Ascending aorta (tissue), 2 donors: ENCODE measurements at regions not wholly inside any gene's neighbourhood (a gene's known extent, or its start where the extent isn't known, plus 50 kb on each side); places are given as distances from the start of the nearest gene placed in this dataset.
A peak's percentile ranks its signal among the peaks of the same experiment; 100 is the strongest.

Experiments used
- DNase-seq, 2 donors: peaks; one replicate each; pipeline ENCODE4 v3.0.0-alpha.2; 2019; ENCODE audit warnings: low spot score in 2 of 2
- H3K27ac ChIP-seq, 2 donors: fragments of 200-600 bp; sonication (generic); one replicate each; pipeline ENCODE4 v1.5.1; 2016 to 2017; ENCODE audit warnings: mild to moderate bottlenecking in 1 of 2
- H3K27me3 ChIP-seq: fragments of 200-600 bp; sonication (generic); one replicate; pipeline ENCODE4 v1.5.1; 2017
- H3K36me3 ChIP-seq, 2 donors: fragments of 200-600 bp; sonication (generic); one replicate each; pipeline ENCODE4 v1.5.1; 2016
- H3K4me1 ChIP-seq, 2 donors: fragments of 200-600 bp; sonication (generic); one replicate each; pipeline ENCODE4 v1.5.1; 2016 to 2017; ENCODE audit warnings: mild to moderate bottlenecking in 1 of 2
- H3K4me3 ChIP-seq, 2 donors: fragments of 200-600 bp; sonication (generic); one replicate each; pipeline ENCODE4 v1.5.1; 2016 to 2017; ENCODE audit warnings: mild to moderate bottlenecking in 1 of 2
- H3K9me3 ChIP-seq, 2 donors: fragments of 200-600 bp; sonication (generic); one replicate each; pipeline ENCODE4 v1.5.1; 2016
- CTCF ChIP-seq, 3 experiments: fragments of 200-600 bp in 2 of 3; fragments of 450-650 bp in 1 of 3; sonication (generic) in 2 of 3; IDR thresholded peaks; one replicate each; pipeline ENCODE4 v1.5.1; 2016 to 2019; ENCODE audit warnings: antibody characterized with exemption in 3 of 3, mild to moderate bottlenecking in 1 of 3, moderate library complexity in 1 of 3
- intact Hi-C: fragments of 100-400 bp; cut with DNase I; formaldehyde crosslinking; loops from one replicate; pipeline ENCODE4 v1.15.1; 2023

- Histone ChIP-seq H3K27me3 (no peaks in the 10 kb centered on the region), H3K4me3 (peak overlapping the region; percentile 1 to 27), H3K4me1 (peaks cover 0 to 6% of the 10 kb centered on the region in 2 donors), H3K36me3 (no peaks in the 10 kb centered on the region), H3K9me3 (no peaks in the 10 kb centered on the region), H3K27ac (peak overlapping the region in 1 of 2 donors; percentile 66)
- DNase-seq: no peak
- intact Hi-C loops: loop anchor here (5.0 kb wide), 1 partner anchor 831 kb away; no protein-coding TSS in a partner anchor
- TF ChIP-seq CTCF (IDR thresholded peaks at IDR 0.05): no peak
Observed at GRCh38 chr2:157172866-157173578, 84.5 kb upstream of the GALNT5 start.

- Histone ChIP-seq H3K9me3 (no peaks in the 10 kb centered on the region), H3K27me3 (no peaks in the 10 kb centered on the region), H3K27ac (peak overlapping the region; percentile 32 to 66), H3K4me1 (peaks cover 0 to 6% of the 10 kb centered on the region in 2 donors), H3K4me3 (peak overlapping the region; percentile 1 to 27), H3K36me3 (no peaks in the 10 kb centered on the region)
- intact Hi-C loops: loop anchor here (5.0 kb wide), 1 partner anchor 831 kb away; no protein-coding TSS in a partner anchor
- peak in 1 of 2 donors; percentile 74 for DNase-seq
- TF ChIP-seq CTCF (IDR thresholded peaks at IDR 0.05): no peak
Observed at GRCh38 chr2:157173740-157174184, 83.7 kb upstream of the GALNT5 start.

GRCh38 chr2:157174321-157174720 is 83.2 kb upstream of the GALNT5 start:
- intact Hi-C loops: loop anchor here (5.0 kb wide), 1 partner anchor 832 kb away; no protein-coding TSS in a partner anchor
- no peaks in the 10 kb centered on the region for H3K9me3 ChIP-seq
- H3K4me3 ChIP-seq: no peak overlapping the region
- no peaks in the 10 kb centered on the region for H3K27me3 ChIP-seq
- peak overlapping the region; percentile 32 to 66 for H3K27ac ChIP-seq
- TF ChIP-seq CTCF (IDR thresholded peaks at IDR 0.05): no peak
- no peaks in the 10 kb centered on the region for H3K36me3 ChIP-seq
- H3K4me1 ChIP-seq: peaks cover 0 to 6% of the 10 kb centered on the region in 2 donors
- DNase-seq: no peak

- H3K27me3 ChIP-seq: no peaks in the 10 kb centered on the region
- no peak overlapping the region for H3K4me3 ChIP-seq
- H3K9me3 ChIP-seq: no peaks in the 10 kb centered on the region
- peaks cover 0 to 6% of the 10 kb centered on the region in 2 donors for H3K4me1 ChIP-seq
- no peak for TF ChIP-seq CTCF (IDR thresholded peaks at IDR 0.05)
- H3K27ac ChIP-seq: no peak overlapping the region
- intact Hi-C loops: no loop called here
- DNase-seq: no peak
- H3K36me3 ChIP-seq: no peaks in the 10 kb centered on the region
Observed at GRCh38 chr2:157176602-157177001, 80.9 kb upstream of the GALNT5 start.

GRCh38 chr2:157178874-157179273 is 78.6 kb upstream of the GALNT5 start:
- no peak overlapping the region for H3K27ac ChIP-seq

More at GRCh38 chr2:157178874-157179273, 78.6 kb upstream of the GALNT5 start:
- intact Hi-C loops: no loop called here
- no peak overlapping the region for H3K4me3 ChIP-seq
- H3K27me3 ChIP-seq: no peaks in the 10 kb centered on the region
- peaks cover 0 to 3% of the 10 kb centered on the region in 2 donors for H3K4me1 ChIP-seq
- no peak for DNase-seq
- H3K36me3 ChIP-seq: no peaks in the 10 kb centered on the region
- no peak for TF ChIP-seq CTCF (IDR thresholded peaks at IDR 0.05)
- no peaks in the 10 kb centered on the region for H3K9me3 ChIP-seq
